DMS114 treated with DMSO at 0.1 percent for 48 hours (cell line): ENCODE measurements at regions not wholly inside any gene's neighbourhood (a gene's known extent, or its start where the extent isn't known, plus 50 kb on each side); places are given as distances from the start of the nearest gene placed in this dataset.

Experiments
- DNase-seq: peaks from one replicate; lab custom pipeline; 2025; ENCODE audit not compliant: unreplicated experiment; lab: John Stamatoyannopoulos, UW

- DNase-seq: no peak
Observed at GRCh38 chr4:59831746-59832145, 1368.4 kb upstream of the ADGRL3 start.

GRCh38 chr4:59834943-59835342 lies 1365.2 kb upstream of the ADGRL3 start:
- no peak for DNase-seq

- DNase-seq: no peak
Observed at GRCh38 chr4:59837751-59838150, 1362.4 kb upstream of the ADGRL3 start.

GRCh38 chr4:59838236-59838635 lies 1361.9 kb upstream of the ADGRL3 start:
- DNase-seq: no peak

GRCh38 chr4:59841698-59842097 lies 1358.4 kb upstream of the ADGRL3 start:
- no peak for DNase-seq

GRCh38 chr4:59848457-59848856 lies 1351.7 kb upstream of the ADGRL3 start:
- no peak for DNase-seq

GRCh38 chr4:59855630-59856352 lies 1344.3 kb upstream of the ADGRL3 start:
- DNase-seq: no peak

GRCh38 chr4:59869056-59869455 lies 1331.1 kb upstream of the ADGRL3 start:
- DNase-seq: no peak

GRCh38 chr4:59869559-59869958 lies 1330.6 kb upstream of the ADGRL3 start:
- no peak for DNase-seq

GRCh38 chr4:59881632-59882031 lies 1318.5 kb upstream of the ADGRL3 start:
- no peak for DNase-seq

- DNase-seq: no peak
Observed at GRCh38 chr4:59904331-59904730, 1295.8 kb upstream of the ADGRL3 start.

- DNase-seq: no peak
Observed at GRCh38 chr4:59920416-59920815, 1279.7 kb upstream of the ADGRL3 start.

- no peak for DNase-seq
Observed at GRCh38 chr4:59925290-59925689, 1274.8 kb upstream of the ADGRL3 start.

- no peak for DNase-seq
Observed at GRCh38 chr4:59936566-59936965, 1263.6 kb upstream of the ADGRL3 start.

- no peak for DNase-seq
Observed at GRCh38 chr4:59938166-59938565, 1262.0 kb upstream of the ADGRL3 start.

- DNase-seq: no peak
Observed at GRCh38 chr4:59945277-59945676, 1254.8 kb upstream of the ADGRL3 start.

- DNase-seq: no peak
Observed at GRCh38 chr4:59945716-59946115, 1254.4 kb upstream of the ADGRL3 start.

- DNase-seq: no peak
Observed at GRCh38 chr4:59956366-59956765, 1243.8 kb upstream of the ADGRL3 start.

- no peak for DNase-seq
Observed at GRCh38 chr4:59960143-59960542, 1240.0 kb upstream of the ADGRL3 start.

- no peak for DNase-seq
Observed at GRCh38 chr4:59966758-59967157, 1233.4 kb upstream of the ADGRL3 start.

- DNase-seq: no peak
Observed at GRCh38 chr4:59968796-59969195, 1231.3 kb upstream of the ADGRL3 start.

- no peak for DNase-seq
Observed at GRCh38 chr4:59969909-59970308, 1230.2 kb upstream of the ADGRL3 start.

- DNase-seq: no peak
Observed at GRCh38 chr4:59971952-59972351, 1228.2 kb upstream of the ADGRL3 start.
